ENCODE measurements at regions not wholly inside any gene's neighbourhood (a gene's known extent, or its start where the extent isn't known, plus 50 kb on each side); places are given as distances from the start of the nearest gene placed in this dataset.

GRCh38 chr1:157460381-157460780 is 91.9 kb downstream of the FCRL5 start:
- no TSS peak for BruUV-seq (replicated peaks)
- H3K4me2 ChIP-seq: no peak overlapping the region
- CTCF ChIA-PET: no interaction called here

GRCh38 chr1:157457279-157457678 is 95.0 kb downstream of the FCRL5 start:
- H2AFZ ChIP-seq: no peak overlapping the region
- H3F3A ChIP-seq (ENCODE audit: insufficient read depth, low read depth): no peaks in the 10 kb centered on the region
- no peaks in the 10 kb centered on the region for H3K9me2 ChIP-seq (ENCODE audit: insufficient read depth)
- no peak overlapping the region for H3K4me3 ChIP-seq
- H3K4me1 ChIP-seq (replicated peaks; ENCODE audit: insufficient read depth): no peaks in the 10 kb centered on the region
- no peaks in the 10 kb centered on the region for H4K20me1 ChIP-seq (ENCODE audit: insufficient read depth)
- TF ChIP-seq EZH2 (IDR thresholded peaks at IDR 0.05; ENCODE audit: low read depth) (no peak), CTCF (conservative IDR thresholded peaks at IDR 0.05) (no peak)
- no peaks in the 10 kb centered on the region for H3K36me3 ChIP-seq (ENCODE audit: low read depth)
- no peak for DNase-seq
- ChIA-PET CTCF (no interaction called here), POLR2A (ENCODE audit: unreplicated experiment) (no interaction called here)
- intact Hi-C loops (cut with micrococcal nuclease; ENCODE audit: unreplicated experiment): no loop called here
- H3K27me3 ChIP-seq (ENCODE audit: insufficient read depth, low read depth): no peaks in the 10 kb centered on the region; the same call in 1 of the 2 replicates
- no peaks in the 10 kb centered on the region for H3K9me3 ChIP-seq (ENCODE audit: insufficient read depth, low read depth)
- H3K27ac ChIP-seq: no peak overlapping the region
- no peaks in the 10 kb centered on the region for H3K79me2 ChIP-seq (ENCODE audit: low read depth)
- no peak overlapping the region for H3K4me2 ChIP-seq
- BruUV-seq (replicated peaks): no TSS peak

More at GRCh38 chr1:157460381-157460780, 91.9 kb downstream of the FCRL5 start:
- no peak overlapping the region for H3K27ac ChIP-seq
- DNase-seq: no peak
- no peaks in the 10 kb centered on the region for H3F3A ChIP-seq (ENCODE audit: insufficient read depth, low read depth)
- no peaks in the 10 kb centered on the region for H3K4me1 ChIP-seq (replicated peaks; ENCODE audit: insufficient read depth)
- no peaks in the 10 kb centered on the region for H3K79me2 ChIP-seq (ENCODE audit: low read depth)
- TF ChIP-seq CTCF (conservative IDR thresholded peaks at IDR 0.05): no peak
- no peak for TF ChIP-seq EZH2 (IDR thresholded peaks at IDR 0.05; ENCODE audit: low read depth)
- intact Hi-C loops (cut with micrococcal nuclease; ENCODE audit: unreplicated experiment): no loop called here
- POLR2A ChIA-PET (ENCODE audit: unreplicated experiment): no interaction called here
- no peaks in the 10 kb centered on the region for H3K36me3 ChIP-seq (ENCODE audit: low read depth)
- H3K9me3 ChIP-seq (ENCODE audit: insufficient read depth, low read depth): no peaks in the 10 kb centered on the region
- H4K20me1 ChIP-seq (ENCODE audit: insufficient read depth): no peaks in the 10 kb centered on the region
- no peaks in the 10 kb centered on the region for H3K9me2 ChIP-seq (ENCODE audit: insufficient read depth)
- no peak overlapping the region for H3K4me3 ChIP-seq
- no peaks in the 10 kb centered on the region for H3K27me3 ChIP-seq (ENCODE audit: insufficient read depth, low read depth)
- H2AFZ ChIP-seq: no peak overlapping the region

- H3F3A ChIP-seq (ENCODE audit: insufficient read depth, low read depth): no peaks in the 10 kb centered on the region
- H4K20me1 ChIP-seq (ENCODE audit: insufficient read depth): no peaks in the 10 kb centered on the region
- POLR2A ChIA-PET (ENCODE audit: unreplicated experiment): no interaction called here
- TF ChIP-seq EZH2 (IDR thresholded peaks at IDR 0.05; ENCODE audit: low read depth): no peak
- TF ChIP-seq CTCF (conservative IDR thresholded peaks at IDR 0.05): no peak
- DNase-seq: no peak
- H3K4me3 ChIP-seq: no peak overlapping the region
- H3K4me1 ChIP-seq (replicated peaks; ENCODE audit: insufficient read depth): no peaks in the 10 kb centered on the region
- H3K36me3 ChIP-seq (ENCODE audit: low read depth): no peaks in the 10 kb centered on the region
- BruUV-seq (replicated peaks): no TSS peak
- H3K4me2 ChIP-seq: no peak overlapping the region
- no peaks in the 10 kb centered on the region for H3K79me2 ChIP-seq (ENCODE audit: low read depth)
- H3K27me3 ChIP-seq (ENCODE audit: insufficient read depth, low read depth): peaks cover 3% of the 10 kb centered on the region; the same call in 1 of the 2 replicates
- H2AFZ ChIP-seq: no peak overlapping the region
- intact Hi-C loops (cut with micrococcal nuclease; ENCODE audit: unreplicated experiment): no loop called here
- no peaks in the 10 kb centered on the region for H3K9me3 ChIP-seq (ENCODE audit: insufficient read depth, low read depth)
- H3K27ac ChIP-seq: no peak overlapping the region
- CTCF ChIA-PET: no interaction called here
- no peaks in the 10 kb centered on the region for H3K9me2 ChIP-seq (ENCODE audit: insufficient read depth)
Measured at GRCh38 chr1:157455318-157455717, 97.0 kb downstream of the FCRL5 start.

All from PC-9 (cell line).